CD4-positive, alpha-beta T cell treated with Interleukin-21 for 1 hour (primary cell): ENCODE measurements at regions not wholly inside any gene's neighbourhood (a gene's known extent, or its start where the extent isn't known, plus 50 kb on each side); places are given as distances from the start of the nearest gene placed in this dataset.
"Not testable (repeated sequence)": the region's sequence is repeated elsewhere in the genome, so short reads cannot be mapped to it uniquely, and the experiment has no call there.

Experiments
- DNase-seq: peaks from one replicate; pipeline ENCODE4 v3.0.0-alpha.2; 2020

GRCh38 chr2:40584432-40584831, 132.5 kb upstream of the SLC8A1 start:
- DNase-seq = no peak

GRCh38 chr2:40591774-40592173, 139.9 kb upstream of the SLC8A1 start:
- no peak for DNase-seq

GRCh38 chr2:40592218-40592617, 140.3 kb upstream of the SLC8A1 start:
- DNase-seq = no peak

GRCh38 chr2:40606862-40607261, 155.0 kb upstream of the SLC8A1 start:
- no peak for DNase-seq

GRCh38 chr2:40611196-40611595, 159.3 kb upstream of the SLC8A1 start:
- DNase-seq = no peak

GRCh38 chr2:40625849-40626248, 174.0 kb upstream of the SLC8A1 start:
- DNase-seq = no peak

GRCh38 chr2:40628556-40628955, 176.7 kb upstream of the SLC8A1 start:
- no peak for DNase-seq

- no peak for DNase-seq
Observed at GRCh38 chr2:40629768-40630434, 178.0 kb upstream of the SLC8A1 start.

- no peak for DNase-seq
Observed at GRCh38 chr2:40639320-40639719, 187.4 kb upstream of the SLC8A1 start.

- no peak for DNase-seq
Observed at GRCh38 chr2:40642237-40642636, 190.3 kb upstream of the SLC8A1 start.

- no peak for DNase-seq
Observed at GRCh38 chr2:40642726-40643125, 190.8 kb upstream of the SLC8A1 start.

GRCh38 chr2:40646642-40647041, 194.8 kb upstream of the SLC8A1 start:
- DNase-seq = no peak

GRCh38 chr2:40652155-40652554, 200.3 kb upstream of the SLC8A1 start:
- DNase-seq = no peak

GRCh38 chr2:40653829-40654228, 201.9 kb upstream of the SLC8A1 start:
- DNase-seq = no peak

- no peak for DNase-seq
Observed at GRCh38 chr2:40654346-40654745, 202.5 kb upstream of the SLC8A1 start.

GRCh38 chr2:40658941-40659340, 207.1 kb upstream of the SLC8A1 start:
- no peak for DNase-seq

- no peak for DNase-seq
Observed at GRCh38 chr2:40665493-40666232, 213.8 kb upstream of the SLC8A1 start.

GRCh38 chr2:40666398-40666797, 214.5 kb upstream of the SLC8A1 start:
- DNase-seq = no peak

GRCh38 chr2:40668425-40668824, 216.5 kb upstream of the SLC8A1 start:
- DNase-seq = no peak

GRCh38 chr2:40676134-40676790, 224.4 kb upstream of the SLC8A1 start:
- not testable (repeated sequence) for DNase-seq

GRCh38 chr2:40680547-40680946, 228.7 kb upstream of the SLC8A1 start:
- no peak for DNase-seq

GRCh38 chr2:40690036-40690435, 238.1 kb upstream of the SLC8A1 start:
- no peak for DNase-seq

- DNase-seq = no peak
Observed at GRCh38 chr2:40690525-40690924, 238.6 kb upstream of the SLC8A1 start.
